ENCODE measurements at regions not wholly inside any gene's neighbourhood (a gene's known extent, or its start where the extent isn't known, plus 50 kb on each side); places are given as distances from the start of the nearest gene placed in this dataset.
A peak's percentile ranks its signal among the peaks of the same experiment; 100 is the strongest.

DNA sequence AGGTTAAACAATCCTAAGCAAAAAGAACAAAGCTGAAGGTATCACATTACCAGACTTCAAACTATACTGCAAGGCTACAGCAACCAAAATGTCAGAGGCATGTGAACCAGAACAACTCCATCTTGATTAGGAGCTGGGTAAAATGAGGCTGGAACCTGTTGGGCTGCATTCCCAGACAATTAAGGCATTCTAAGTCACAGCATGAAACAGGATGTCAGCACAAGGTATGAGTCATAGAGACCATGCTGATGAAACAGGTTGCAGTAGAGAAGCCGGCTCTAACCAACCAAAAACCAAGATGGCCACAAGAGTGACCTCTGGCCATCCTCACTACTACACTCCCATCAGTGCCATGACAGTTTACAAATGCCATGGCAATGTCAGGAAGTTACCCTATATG lies 252.0 kb downstream of the RASEF start (continued):
- peak; percentile 45 for TF ChIP-seq SP1 (IDR thresholded peaks at IDR 0.05; ENCODE audit: low read depth)

GRCh38 chr9:82819260-82819659 lies 243.7 kb downstream of the RASEF start:
- H3K79me2 ChIP-seq (ENCODE audit: insufficient read depth, low read length): no peaks in the 10 kb centered on the region
- no peak overlapping the region for H3K4me3 ChIP-seq (replicated peaks in 1 of 2; ENCODE audit: low read depth in 1 of 2, low read length in 2 of 2)
- no TSS peak for BruUV-seq (replicated peaks)
- POLR2A ChIA-PET: no interaction called here
- TF ChIP-seq RAD21 (IDR thresholded peaks at IDR 0.05; ENCODE audit: low read depth): no peak
- no peak for TF ChIP-seq EZH2phosphoT487 (IDR thresholded peaks at IDR 0.05; ENCODE audit: borderline replicate concordance)
- no peak for TF ChIP-seq ZNF274 (IDR thresholded peaks at IDR 0.05; ENCODE audit: low read depth, low read length)
- TF ChIP-seq SIN3A (IDR thresholded peaks at IDR 0.05; ENCODE audit: low read depth): no peak
- TF ChIP-seq, protein P1, sequence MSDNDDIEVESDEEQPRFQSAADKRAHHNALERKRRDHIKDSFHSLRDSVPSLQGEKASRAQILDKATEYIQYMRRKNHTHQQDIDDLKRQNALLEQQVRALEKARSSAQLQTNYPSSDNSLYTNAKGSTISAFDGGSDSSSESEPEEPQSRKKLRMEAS (IDR thresholded peaks at IDR 0.05): no peak
- no peak for TF ChIP-seq CEBPB (IDR thresholded peaks at IDR 0.05; ENCODE audit: low read depth)
- no peak for TF ChIP-seq JUND (IDR thresholded peaks at IDR 0.05)
- TF ChIP-seq CBX3 (IDR thresholded peaks at IDR 0.05; ENCODE audit: low read depth): no peak
- TF ChIP-seq, protein P2, sequence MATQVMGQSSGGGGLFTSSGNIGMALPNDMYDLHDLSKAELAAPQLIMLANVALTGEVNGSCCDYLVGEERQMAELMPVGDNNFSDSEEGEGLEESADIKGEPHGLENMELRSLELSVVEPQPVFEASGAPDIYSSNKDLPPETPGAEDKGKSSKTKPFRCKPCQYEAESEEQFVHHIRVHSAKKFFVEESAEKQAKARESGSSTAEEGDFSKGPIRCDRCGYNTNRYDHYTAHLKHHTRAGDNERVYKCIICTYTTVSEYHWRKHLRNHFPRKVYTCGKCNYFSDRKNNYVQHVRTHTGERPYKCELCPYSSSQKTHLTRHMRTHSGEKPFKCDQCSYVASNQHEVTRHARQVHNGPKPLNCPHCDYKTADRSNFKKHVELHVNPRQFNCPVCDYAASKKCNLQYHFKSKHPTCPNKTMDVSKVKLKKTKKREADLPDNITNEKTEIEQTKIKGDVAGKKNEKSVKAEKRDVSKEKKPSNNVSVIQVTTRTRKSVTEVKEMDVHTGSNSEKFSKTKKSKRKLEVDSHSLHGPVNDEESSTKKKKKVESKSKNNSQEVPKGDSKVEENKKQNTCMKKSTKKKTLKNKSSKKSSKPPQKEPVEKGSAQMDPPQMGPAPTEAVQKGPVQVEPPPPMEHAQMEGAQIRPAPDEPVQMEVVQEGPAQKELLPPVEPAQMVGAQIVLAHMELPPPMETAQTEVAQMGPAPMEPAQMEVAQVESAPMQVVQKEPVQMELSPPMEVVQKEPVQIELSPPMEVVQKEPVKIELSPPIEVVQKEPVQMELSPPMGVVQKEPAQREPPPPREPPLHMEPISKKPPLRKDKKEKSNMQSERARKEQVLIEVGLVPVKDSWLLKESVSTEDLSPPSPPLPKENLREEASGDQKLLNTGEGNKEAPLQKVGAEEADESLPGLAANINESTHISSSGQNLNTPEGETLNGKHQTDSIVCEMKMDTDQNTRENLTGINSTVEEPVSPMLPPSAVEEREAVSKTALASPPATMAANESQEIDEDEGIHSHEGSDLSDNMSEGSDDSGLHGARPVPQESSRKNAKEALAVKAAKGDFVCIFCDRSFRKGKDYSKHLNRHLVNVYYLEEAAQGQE (IDR thresholded peaks at IDR 0.05; ENCODE audit: low read depth): no peak
- no peak for TF ChIP-seq FOSL1 (IDR thresholded peaks at IDR 0.05; ENCODE audit: low read depth)
- no peak for TF ChIP-seq CTCF (IDR thresholded peaks at IDR 0.05 in 2 of 3, conservative IDR thresholded peaks at IDR 0.05 in 1 of 3; ENCODE audit: borderline replicate concordance in 1 of 3, insufficient read depth in 1 of 3, low read depth in 2 of 3, low read length in 2 of 3)
- no peak for TF ChIP-seq ELF1 (IDR thresholded peaks at IDR 0.05; ENCODE audit: borderline replicate concordance, low read depth)
- no peak for TF ChIP-seq POLR2AphosphoS5 (IDR thresholded peaks at IDR 0.05; ENCODE audit: low read depth, low read length)
- H3K9me2 ChIP-seq (ENCODE audit: insufficient read depth): no peaks in the 10 kb centered on the region
- no peak overlapping the region for H3K4me2 ChIP-seq (ENCODE audit: low read length)
- H3K36me3 ChIP-seq (ENCODE audit: control insufficient read depth in 1 of 2, insufficient read depth in 2 of 2, low read length in 2 of 2): no peaks in the 10 kb centered on the region
- H3K9me3 ChIP-seq (ENCODE audit: control insufficient read depth in 1 of 2, insufficient read depth in 1 of 2, low read depth in 1 of 2, low read length in 2 of 2): no peaks in the 10 kb centered on the region
- H3K4me1 ChIP-seq (ENCODE audit: control insufficient read depth in 1 of 2, insufficient read depth in 2 of 2, low read length in 2 of 2): no peaks in the 10 kb centered on the region
- H4K20me1 ChIP-seq (ENCODE audit: insufficient read depth): no peaks in the 10 kb centered on the region
- no peak overlapping the region for H2AFZ ChIP-seq (ENCODE audit: low read depth, low read length, poor library complexity, severe bottlenecking)
- CTCF ChIA-PET: no interaction called here
- no peak for DNase-seq (ENCODE audit: low read depth, low spot score)
- no peaks in the 10 kb centered on the region for H3K27me3 ChIP-seq (ENCODE audit: insufficient read depth, low read length)
- ATAC-seq: no peak
- H3K27ac ChIP-seq (ENCODE audit: low read depth, low read length): no peak overlapping the region
- intact Hi-C loops (cut with micrococcal nuclease): no loop called here
- no peak overlapping the region for H3K9ac ChIP-seq (ENCODE audit: low read length)
- RAD21 ChIA-PET (ENCODE audit: low non-redundant PET in 1 of 2, low total read pairs in 2 of 2, uncharacterized antibody in 2 of 2, unreplicated experiment in 2 of 2): no interaction called here
